ENCODE measurements at regions not wholly inside any gene's neighbourhood (a gene's known extent, or its start where the extent isn't known, plus 50 kb on each side); places are given as distances from the start of the nearest gene placed in this dataset.

DNA sequence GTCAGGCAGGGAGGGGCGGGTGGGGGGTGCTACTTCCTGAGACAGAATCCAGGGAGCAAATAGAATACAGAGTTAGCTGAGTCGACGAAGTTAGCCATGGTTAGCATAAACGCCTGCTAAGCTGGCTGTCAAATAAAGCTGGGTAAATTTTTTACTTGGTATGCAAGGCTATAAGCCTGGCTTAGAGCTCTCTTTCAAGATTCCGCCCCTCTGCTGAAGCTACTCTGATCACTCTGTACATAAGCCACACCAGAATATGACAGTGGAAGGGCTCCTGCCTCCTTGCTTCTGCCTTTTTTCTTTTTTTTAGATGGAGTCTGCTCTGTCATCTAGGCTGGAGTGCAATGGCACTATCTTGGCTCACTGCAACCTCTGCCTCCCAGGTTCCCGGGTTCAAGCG, 58.3 kb downstream of the CYRIA start:
- TF ChIP-seq, protein P1, sequence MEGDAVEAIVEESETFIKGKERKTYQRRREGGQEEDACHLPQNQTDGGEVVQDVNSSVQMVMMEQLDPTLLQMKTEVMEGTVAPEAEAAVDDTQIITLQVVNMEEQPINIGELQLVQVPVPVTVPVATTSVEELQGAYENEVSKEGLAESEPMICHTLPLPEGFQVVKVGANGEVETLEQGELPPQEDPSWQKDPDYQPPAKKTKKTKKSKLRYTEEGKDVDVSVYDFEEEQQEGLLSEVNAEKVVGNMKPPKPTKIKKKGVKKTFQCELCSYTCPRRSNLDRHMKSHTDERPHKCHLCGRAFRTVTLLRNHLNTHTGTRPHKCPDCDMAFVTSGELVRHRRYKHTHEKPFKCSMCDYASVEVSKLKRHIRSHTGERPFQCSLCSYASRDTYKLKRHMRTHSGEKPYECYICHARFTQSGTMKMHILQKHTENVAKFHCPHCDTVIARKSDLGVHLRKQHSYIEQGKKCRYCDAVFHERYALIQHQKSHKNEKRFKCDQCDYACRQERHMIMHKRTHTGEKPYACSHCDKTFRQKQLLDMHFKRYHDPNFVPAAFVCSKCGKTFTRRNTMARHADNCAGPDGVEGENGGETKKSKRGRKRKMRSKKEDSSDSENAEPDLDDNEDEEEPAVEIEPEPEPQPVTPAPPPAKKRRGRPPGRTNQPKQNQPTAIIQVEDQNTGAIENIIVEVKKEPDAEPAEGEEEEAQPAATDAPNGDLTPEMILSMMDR (IDR thresholded peaks at IDR 0.05), result no peak
- TF ChIP-seq POLR2A (IDR thresholded peaks at IDR 0.05), result no peak
